Body of pancreas (tissue), 4 donors: ENCODE measurements at regions not wholly inside any gene's neighbourhood (a gene's known extent, or its start where the extent isn't known, plus 50 kb on each side); places are given as distances from the start of the nearest gene placed in this dataset.

Source experiments
- ATAC-seq: fragments of 150-250 bp; one replicate; pipeline ENCODE4 v1.9.1; 2016
- DNase-seq, 4 donors: peaks; one replicate each; pipeline ENCODE4 v3.0.0-alpha.2; 2019
- H3K27ac ChIP-seq, 4 donors: fragments of 200-600 bp; sonication (generic); 1 replicate in 3 of 4; 2 replicates in 1 of 4; pipeline versions ENCODE4 v1.5.1 to v1.6.1; 2016 to 2019; ENCODE audit warnings: mild to moderate bottlenecking in 1 of 4, mixed read lengths in 1 of 4, moderate library complexity in 1 of 4
- H3K27me3 ChIP-seq, 2 donors: fragments of 200-600 bp; sonication (generic); one replicate each; pipeline ENCODE4 v1.6.0; 2016; ENCODE audit warnings: mild to moderate bottlenecking in 1 of 2
- H3K36me3 ChIP-seq, 2 donors: fragments of 200-600 bp; sonication (generic); replicated peaks in 1 of 2; 2 replicates each; pipeline ENCODE4 v1.5.1; 2016; ENCODE audit warnings: low read depth in 2 of 2; ENCODE audit not compliant: insufficient read depth in 1 of 2
- H3K4me1 ChIP-seq: fragments of 200-600 bp; sonication (generic); one replicate; pipeline ENCODE4 v1.6.0; 2016
- H3K4me3 ChIP-seq, 2 donors: fragments of 200-600 bp; sonication (generic); 1 replicate in 1 of 2; 2 replicates in 1 of 2; pipeline ENCODE4 v1.5.1; 2016 to 2019
- H3K9me3 ChIP-seq, 3 donors: fragments of 200-600 bp; sonication (generic); 1 replicate in 2 of 3; 2 replicates in 1 of 3; pipeline ENCODE4 v1.5.1; 2016
- POLR2A ChIP-seq, 3 donors: fragments of 450-650 bp; IDR thresholded peaks; one replicate each; pipeline ENCODE4 v1.6.1; 2016; ENCODE audit warnings: antibody characterized with exemption in 3 of 3, mild to moderate bottlenecking in 2 of 3
- WGBS, 2 donors: methylation state at CpG; one replicate each; pipeline ENCODE4 v1.1.5; 2017; 5-methylcytosine and 5-hydroxymethylcytosine counted together
- intact Hi-C: fragments of 100-400 bp; cut with DNase I; formaldehyde crosslinking; loops from one replicate; pipeline ENCODE4 v1.15.1; 2023
- TF ChIP-seq, protein P1 (sequence below), 7 experiments: fragments of 450-650 bp in 4 of 7; fragments of 200-600 bp in 3 of 7; sonication (generic) in 3 of 7; IDR thresholded peaks; one replicate each; pipeline ENCODE4 v1.5.1; 2016 to 2019; ENCODE audit warnings: antibody characterized with exemption in 7 of 7

DNA sequence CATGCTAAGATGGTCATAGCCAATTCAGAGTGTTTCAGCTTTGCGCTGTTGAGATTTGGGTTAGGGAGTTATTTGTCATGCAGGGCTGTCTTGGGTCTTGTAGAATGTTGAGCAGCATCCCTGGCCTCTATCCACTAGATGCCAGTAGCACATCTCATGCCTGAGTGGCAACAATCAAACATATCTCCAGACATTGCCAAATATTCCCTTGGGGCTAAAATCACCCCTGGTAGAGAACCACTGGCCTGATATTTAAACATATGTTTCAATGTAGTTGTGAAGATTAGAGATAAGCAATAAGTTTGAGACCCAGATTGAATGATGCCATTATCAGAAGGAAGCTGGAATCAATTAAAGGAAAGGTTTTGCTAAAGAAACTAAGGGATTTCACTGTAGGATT lies 463.3 kb downstream of the DOK5 start:
- intact Hi-C loops, result no loop called here
- Histone ChIP-seq H3K36me3 (no peaks in the 10 kb centered on the region), H3K4me1 (no peaks in the 10 kb centered on the region), H3K4me3 (no peak overlapping the region), H3K27ac (no peak overlapping the region), H3K9me3 (no peaks in the 10 kb centered on the region), H3K27me3 (no peaks in the 10 kb centered on the region)
- no peak for ATAC-seq
- 92 to 100% methylated on average over 1 of the region's 1 CpG for WGBS, 2 donors
- TF ChIP-seq, protein P1, sequence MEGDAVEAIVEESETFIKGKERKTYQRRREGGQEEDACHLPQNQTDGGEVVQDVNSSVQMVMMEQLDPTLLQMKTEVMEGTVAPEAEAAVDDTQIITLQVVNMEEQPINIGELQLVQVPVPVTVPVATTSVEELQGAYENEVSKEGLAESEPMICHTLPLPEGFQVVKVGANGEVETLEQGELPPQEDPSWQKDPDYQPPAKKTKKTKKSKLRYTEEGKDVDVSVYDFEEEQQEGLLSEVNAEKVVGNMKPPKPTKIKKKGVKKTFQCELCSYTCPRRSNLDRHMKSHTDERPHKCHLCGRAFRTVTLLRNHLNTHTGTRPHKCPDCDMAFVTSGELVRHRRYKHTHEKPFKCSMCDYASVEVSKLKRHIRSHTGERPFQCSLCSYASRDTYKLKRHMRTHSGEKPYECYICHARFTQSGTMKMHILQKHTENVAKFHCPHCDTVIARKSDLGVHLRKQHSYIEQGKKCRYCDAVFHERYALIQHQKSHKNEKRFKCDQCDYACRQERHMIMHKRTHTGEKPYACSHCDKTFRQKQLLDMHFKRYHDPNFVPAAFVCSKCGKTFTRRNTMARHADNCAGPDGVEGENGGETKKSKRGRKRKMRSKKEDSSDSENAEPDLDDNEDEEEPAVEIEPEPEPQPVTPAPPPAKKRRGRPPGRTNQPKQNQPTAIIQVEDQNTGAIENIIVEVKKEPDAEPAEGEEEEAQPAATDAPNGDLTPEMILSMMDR (IDR thresholded peaks at IDR 0.05), result no peak
- no peak for DNase-seq

GRCh38 chr20:54933212-54933904 lies 458.0 kb downstream of the DOK5 start:
- DNase-seq, result no peak
- ATAC-seq, result no peak
- TF ChIP-seq POLR2A (IDR thresholded peaks at IDR 0.05), result no peak
- TF ChIP-seq, protein P1 (IDR thresholded peaks at IDR 0.05), result no peak
- 67 to 79% methylated on average over 3 of the region's 3 CpGs for WGBS, 2 donors
- H3K4me1 ChIP-seq, result no peaks in the 10 kb centered on the region
- intact Hi-C loops, result no loop called here
- no peaks in the 10 kb centered on the region for H3K36me3 ChIP-seq
- no peak overlapping the region for H3K4me3 ChIP-seq
- H3K27ac ChIP-seq, result no peak overlapping the region
- H3K27me3 ChIP-seq, result no peaks in the 10 kb centered on the region
- H3K9me3 ChIP-seq, result no peaks in the 10 kb centered on the region

DNA sequence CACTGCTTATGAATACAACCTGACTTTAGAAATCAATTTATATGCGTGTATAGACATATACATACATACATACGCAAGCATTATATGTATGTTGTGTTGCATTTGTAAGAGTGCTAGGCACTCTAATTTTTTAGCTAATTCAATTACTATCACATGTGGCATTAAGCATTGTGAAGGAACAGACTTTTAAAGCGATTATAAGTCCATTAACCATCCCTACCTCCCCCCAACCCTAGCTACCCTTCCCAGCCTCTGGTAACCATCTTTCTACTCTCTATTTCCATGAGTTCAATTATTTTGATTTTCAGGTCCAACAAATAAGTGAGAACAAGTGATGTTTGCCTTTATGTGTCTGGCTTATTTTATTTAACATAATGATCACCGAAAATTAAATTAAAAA lies 453.8 kb downstream of the DOK5 start:
- no peak overlapping the region for H3K27ac ChIP-seq
- no peaks in the 10 kb centered on the region for H3K36me3 ChIP-seq
- DNase-seq (no peak), ATAC-seq (no peak)
- H3K4me3 ChIP-seq, result no peak overlapping the region
- WGBS, 2 donors, result 55 to 66% methylated on average over 4 of the region's 4 CpGs
- no peak for TF ChIP-seq POLR2A (IDR thresholded peaks at IDR 0.05)
- TF ChIP-seq, protein P1 (IDR thresholded peaks at IDR 0.05), result no peak
- no peaks in the 10 kb centered on the region for H3K27me3 ChIP-seq
- intact Hi-C loops, result no loop called here
- no peaks in the 10 kb centered on the region for H3K9me3 ChIP-seq
- H3K4me1 ChIP-seq, result no peaks in the 10 kb centered on the region

- no peak for DNase-seq
- Histone ChIP-seq H3K4me3 (no peak overlapping the region), H3K36me3 (no peaks in the 10 kb centered on the region), H3K27ac (no peak overlapping the region), H3K4me1 (no peaks in the 10 kb centered on the region), H3K27me3 (no peaks in the 10 kb centered on the region), H3K9me3 (no peaks in the 10 kb centered on the region)
- ATAC-seq, result no peak
- WGBS, 2 donors, result 58 to 68% methylated on average over 1 of the region's 1 CpG
- no peak for TF ChIP-seq POLR2A (IDR thresholded peaks at IDR 0.05)
- TF ChIP-seq, protein P1 (IDR thresholded peaks at IDR 0.05), result no peak
- intact Hi-C loops, result no loop called here
Measured at GRCh38 chr20:54928564-54928963, 453.2 kb downstream of the DOK5 start.

DNA sequence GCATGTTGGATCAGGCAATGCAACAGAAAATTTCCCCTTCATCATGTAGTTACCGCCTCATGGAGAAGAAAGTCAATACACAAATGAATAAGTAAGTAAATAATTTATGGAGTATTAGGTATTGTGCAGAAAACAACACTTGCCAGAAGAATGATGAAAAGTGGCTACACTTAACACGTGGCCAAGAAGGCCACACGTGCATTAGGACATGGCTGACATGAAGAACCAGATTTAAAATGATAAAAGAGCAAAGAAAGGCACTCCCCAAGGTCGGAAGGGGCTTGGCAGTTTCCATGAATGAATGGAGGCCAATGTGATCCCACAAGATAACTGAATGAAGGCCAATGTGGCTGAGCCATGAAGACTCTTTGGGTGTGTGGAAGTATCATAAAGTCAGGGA lies 447.2 kb downstream of the DOK5 start:
- Histone ChIP-seq H3K4me1 (no peaks in the 10 kb centered on the region), H3K27ac (no peak overlapping the region), H3K4me3 (no peak overlapping the region), H3K36me3 (no peaks in the 10 kb centered on the region), H3K9me3 (no peaks in the 10 kb centered on the region), H3K27me3 (no peaks in the 10 kb centered on the region)
- no peak for ATAC-seq
- TF ChIP-seq, protein P1 (IDR thresholded peaks at IDR 0.05), result no peak
- TF ChIP-seq POLR2A (IDR thresholded peaks at IDR 0.05), result no peak
- WGBS, 2 donors, result 33 to 44% methylated on average over 4 of the region's 4 CpGs
- DNase-seq, result no peak
- intact Hi-C loops, result no loop called here
